ENCODE measurements at regions not wholly inside any gene's neighbourhood (a gene's known extent, or its start where the extent isn't known, plus 50 kb on each side); places are given as distances from the start of the nearest gene placed in this dataset.

- TF ChIP-seq CTCF (conservative IDR thresholded peaks at IDR 0.05; ENCODE audit: low read length) (no peak), EZH2phosphoT487 (IDR thresholded peaks at IDR 0.05; ENCODE audit: borderline replicate concordance) (no peak)
Measured at GRCh38 chr10:37563715-37564108, 293.7 kb downstream of the ZNF248 start.

Measured in Loucy (cell line).